GM12878 (cell line): ENCODE measurements at regions not wholly inside any gene's neighbourhood (a gene's known extent, or its start where the extent isn't known, plus 50 kb on each side); places are given as distances from the start of the nearest gene placed in this dataset.

Experiments
- CHD1 ChIP-seq: IDR thresholded peaks from 2 replicates; pipeline ENCODE4 v1.6.1; 2012; ENCODE audit warnings: low read depth, low read length, improper control_type of control experiment
- CHD4 ChIP-seq: fragments of 200-600 bp; sonication (generic); IDR thresholded peaks from 2 replicates; pipeline ENCODE4 v1.6.1; 2016; ENCODE audit warnings: mild to moderate bottlenecking
- E2F4 ChIP-seq: IDR thresholded peaks from 2 replicates; pipeline ENCODE4 v1.6.1; 2012; ENCODE audit warnings: low read depth, low read length, improper control_type of control experiment
- EED ChIP-seq: sonication (generic); IDR thresholded peaks from 2 replicates; pipeline ENCODE4 v1.6.1; 2016; ENCODE audit warnings: antibody characterized with exemption, low read depth
- EGR1 ChIP-seq, 2 experiments: IDR thresholded peaks; 1 replicate in 1 of 2; 2 replicates in 1 of 2; pipeline ENCODE4 v1.6.1; 2011 to 2012; ENCODE audit warnings: low read depth in 2 of 2, low read length in 2 of 2, borderline replicate concordance in 1 of 2, mild to moderate bottlenecking in 1 of 2, moderate library complexity in 1 of 2
- ESRRA ChIP-seq: IDR thresholded peaks from 2 replicates; pipeline ENCODE4 v1.6.1; 2012; ENCODE audit warnings: mild to moderate bottlenecking, low read length, improper control_type of control experiment
- EZH2 ChIP-seq: IDR thresholded peaks from 2 replicates; pipeline ENCODE4 v1.6.1; 2012; ENCODE audit warnings: low read depth, mild to moderate bottlenecking, control low read depth, inconsistent platforms, low read length, borderline replicate concordance; ENCODE audit not compliant: control insufficient read depth
- FOXM1 ChIP-seq: IDR thresholded peaks from 2 replicates; pipeline ENCODE4 v1.6.1; 2012; ENCODE audit warnings: low read depth, mild to moderate bottlenecking, inconsistent platforms, low read length, moderate library complexity
- HDAC6 ChIP-seq: fragments of 200-600 bp; sonication (generic); IDR thresholded peaks from one replicate; pipeline ENCODE4 v1.8.0; 2017; ENCODE audit warnings: antibody characterized with exemption; ENCODE audit not compliant: unreplicated experiment
- IRF5 ChIP-seq: fragments of 450-650 bp; IDR thresholded peaks from 2 replicates; pipeline ENCODE4 v1.6.1; 2017; ENCODE audit warnings: borderline replicate concordance
- KLF5 ChIP-seq: fragments of 450-650 bp; IDR thresholded peaks from 2 replicates; pipeline ENCODE4 v1.6.1; 2014; ENCODE audit warnings: mild to moderate bottlenecking; ENCODE audit not compliant: partially characterized antibody
- MAX ChIP-seq: IDR thresholded peaks from 2 replicates; pipeline ENCODE4 v1.6.1; 2012; ENCODE audit warnings: low read depth, low read length, improper control_type of control experiment
- MEF2B ChIP-seq: fragments of 450-650 bp; IDR thresholded peaks from 2 replicates; pipeline ENCODE4 v1.6.1; 2018; ENCODE audit warnings: mild to moderate bottlenecking, moderate library complexity; ENCODE audit not compliant: partially characterized antibody, poor library complexity, severe bottlenecking
- NFYB ChIP-seq: IDR thresholded peaks from 2 replicates; pipeline ENCODE4 v1.6.1; 2011; ENCODE audit warnings: low read depth, mild to moderate bottlenecking, low read length, improper control_type of control experiment, moderate library complexity; ENCODE audit not compliant: insufficient read depth
- NR2F1 ChIP-seq: fragments of 450-650 bp; conservative IDR thresholded peaks from 2 replicates; pipeline ENCODE4 v1.6.1; 2017; ENCODE audit warnings: mild to moderate bottlenecking
- PML ChIP-seq: IDR thresholded peaks from 2 replicates; pipeline ENCODE4 v1.6.1; 2012; ENCODE audit warnings: low read length, inconsistent platforms
- POU2F2 ChIP-seq: IDR thresholded peaks from 3 replicates; pipeline ENCODE4 v1.6.1; 2011; ENCODE audit warnings: low read depth, mild to moderate bottlenecking, low read length, borderline replicate concordance
- PRDM15 ChIP-seq: fragments of 450-650 bp; formaldehyde crosslinking; IDR thresholded peaks from 2 replicates; pipeline ENCODE4 v1.4.0; 2020; ENCODE audit warnings: mild to moderate bottlenecking, moderate library complexity
- RAD51 ChIP-seq: fragments of 450-650 bp; IDR thresholded peaks from 2 replicates; pipeline ENCODE4 v1.6.1; 2016; ENCODE audit warnings: moderate library complexity, mild to moderate bottlenecking, inconsistent platforms
- RELA ChIP-seq: fragments of 450-650 bp; IDR thresholded peaks from 2 replicates; pipeline ENCODE4 v1.8.0; 2014; ENCODE audit warnings: borderline replicate concordance; ENCODE audit not compliant: partially characterized antibody
- SIN3A ChIP-seq: IDR thresholded peaks from 2 replicates; pipeline ENCODE4 v1.6.1; 2012; ENCODE audit warnings: low read depth, low read length, improper control_type of control experiment
- SIX5 ChIP-seq: IDR thresholded peaks from 2 replicates; pipeline ENCODE4 v1.6.1; 2011; ENCODE audit warnings: mild to moderate bottlenecking, low read depth, low read length, moderate library complexity; ENCODE audit not compliant: severe bottlenecking
- SMC3 ChIP-seq: IDR thresholded peaks from 2 replicates; pipeline ENCODE4 v1.6.1; 2011; ENCODE audit warnings: low read length, improper control_type of control experiment, borderline replicate concordance
- SRF ChIP-seq, 2 experiments: IDR thresholded peaks; 2 replicates each; pipeline ENCODE4 v1.6.1; 2011; ENCODE audit warnings: low read depth in 2 of 2, low read length in 2 of 2, mild to moderate bottlenecking in 1 of 2, moderate library complexity in 1 of 2
- USF2 ChIP-seq: IDR thresholded peaks from 2 replicates; pipeline ENCODE4 v1.6.1; 2011; ENCODE audit warnings: low read depth, low read length, improper control_type of control experiment, borderline replicate concordance
- ZZZ3 ChIP-seq: IDR thresholded peaks from 2 replicates; pipeline ENCODE4 v1.6.1; 2011; ENCODE audit warnings: low read depth; ENCODE audit not compliant: control insufficient read depth, insufficient read length

GRCh38 chr9:68653141-68653595 lies 51.9 kb upstream of the PIP5K1B start (continued):
- no peak for TF ChIP-seq SIN3A
- no peak for TF ChIP-seq RAD51
- no peak for TF ChIP-seq PRDM15 (CRISPR knock-in tag)
- peak; percentile 44 for TF ChIP-seq RELA
- TF ChIP-seq EED: peak; percentile 97
- no peak for TF ChIP-seq HDAC6
- TF ChIP-seq E2F4: no peak
- no peak for TF ChIP-seq NFYB
- no peak for TF ChIP-seq MAX
- TF ChIP-seq ZZZ3: no peak
- TF ChIP-seq SRF (IDR thresholded peaks at IDR 0.05; ENCODE audit: low read depth in 2 of 2, low read length in 2 of 2): peak in 1 of 2 experiments; percentile 55; a peak in 1 of 4 replicates
- TF ChIP-seq CHD4: no peak
- no peak for TF ChIP-seq SMC3
- TF ChIP-seq IRF5: no peak
- peak; percentile 74 for TF ChIP-seq MEF2B
- TF ChIP-seq FOXM1: peak; percentile 98
- peak; percentile 93 for TF ChIP-seq PML
- no peak for TF ChIP-seq ESRRA
- TF ChIP-seq POU2F2: peak; percentile 47; the same call in 1 of the 3 replicates
- TF ChIP-seq KLF5: no peak
- TF ChIP-seq USF2: no peak
- no peak for TF ChIP-seq CHD1
- TF ChIP-seq EZH2: no peak
- TF ChIP-seq NR2F1: peak; percentile 87
- no peak for TF ChIP-seq EGR1 (IDR thresholded peaks at IDR 0.05; ENCODE audit: borderline replicate concordance in 1 of 2, low read depth in 2 of 2, low read length in 2 of 2)
- TF ChIP-seq SIX5: no peak
